HG03520 (cell line): ENCODE measurements at regions not wholly inside any gene's neighbourhood (a gene's known extent, or its start where the extent isn't known, plus 50 kb on each side); places are given as distances from the start of the nearest gene placed in this dataset.
"Not testable (repeated sequence)": the region's sequence is repeated elsewhere in the genome, so short reads cannot be mapped to it uniquely, and the experiment has no call there.

Experiments
- ATAC-seq: cut with Tn5 transposase; IDR thresholded peaks from one replicate; pipeline ENCODE4 v1.9.1; 2021; ENCODE audit warnings: mild to moderate bottlenecking, moderate library complexity; ENCODE audit not compliant: unreplicated experiment

DNA sequence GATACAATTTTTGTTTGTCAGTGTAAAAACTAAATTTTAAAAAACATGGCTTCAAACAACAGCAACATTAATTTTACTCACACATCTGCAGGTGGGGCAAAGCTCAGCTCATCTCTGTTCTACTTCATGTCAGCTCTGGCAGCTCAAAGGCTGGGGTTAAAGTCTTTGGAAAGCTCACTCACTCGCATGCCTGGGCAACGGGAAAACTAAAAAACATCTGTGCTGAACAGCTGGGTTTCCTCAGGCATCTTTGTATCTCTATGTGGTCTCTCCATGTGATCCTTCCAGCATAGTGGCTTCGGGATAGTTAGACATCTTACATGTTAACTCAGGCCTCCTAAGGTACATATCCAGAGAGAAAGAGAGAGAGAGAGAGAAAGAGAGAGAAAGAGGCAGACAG lies 499.6 kb downstream of the RFPL4B start:
- ATAC-seq: no peak

DNA sequence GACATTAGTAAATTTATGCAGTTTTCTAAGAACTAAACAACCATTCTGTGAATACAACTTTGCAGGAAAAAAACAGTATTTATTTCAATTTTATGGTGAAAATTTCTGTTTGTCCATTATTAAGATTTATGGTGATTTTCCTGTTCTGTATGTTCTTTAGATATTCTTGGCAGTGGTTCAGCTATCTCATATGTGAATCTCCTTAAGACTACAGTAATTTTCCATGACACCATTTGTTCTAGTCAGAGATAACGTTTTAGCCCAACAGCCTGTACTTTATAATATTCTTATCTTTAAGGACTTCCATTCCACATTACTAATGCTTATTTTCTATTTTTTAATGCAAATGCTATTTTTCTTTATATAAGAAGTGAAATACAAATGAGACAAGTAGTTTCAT lies 504.0 kb downstream of the RFPL4B start:
- no peak for ATAC-seq

DNA sequence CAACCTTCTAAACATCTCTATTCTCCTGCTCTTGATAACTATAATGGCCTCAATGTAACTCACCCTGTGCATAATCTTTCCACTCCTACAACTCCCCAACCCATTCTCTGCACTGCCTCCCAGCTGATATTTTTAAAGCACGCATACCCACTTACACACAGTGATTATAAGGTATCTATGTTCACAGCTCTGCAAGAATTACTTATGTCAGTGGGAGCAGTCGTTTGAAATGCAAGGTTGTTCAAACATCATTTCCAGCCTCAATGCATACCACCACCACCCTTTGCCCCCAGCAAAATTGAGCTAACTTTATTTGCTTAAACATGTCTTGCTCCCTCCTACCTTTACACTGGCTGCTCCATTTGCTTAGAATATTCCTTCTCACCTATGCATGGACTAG lies 506.0 kb downstream of the RFPL4B start:
- no peak for ATAC-seq

DNA sequence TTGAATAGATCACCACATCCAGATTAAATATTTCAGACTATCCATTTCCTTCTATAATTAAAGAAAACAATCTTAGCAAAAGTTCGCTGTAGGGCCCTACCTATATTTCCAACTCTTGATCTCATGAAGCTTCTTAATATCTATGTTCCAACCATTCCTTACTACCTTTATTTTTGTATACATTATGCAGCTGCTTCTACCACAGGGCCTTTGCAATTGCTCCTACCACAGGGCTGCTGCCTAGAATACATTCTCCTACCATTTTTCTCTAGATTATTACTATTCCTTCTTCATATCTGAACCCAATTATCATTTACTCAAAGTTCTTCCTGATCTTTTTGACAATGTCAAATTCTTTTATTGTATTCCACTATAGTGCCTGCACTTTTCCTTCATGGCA lies 516.6 kb downstream of the RFPL4B start:
- no peak for ATAC-seq

- no peak for ATAC-seq
These were observed 518.0 kb downstream of the RFPL4B start for GRCh38 chr6:112865131-112865530.

DNA sequence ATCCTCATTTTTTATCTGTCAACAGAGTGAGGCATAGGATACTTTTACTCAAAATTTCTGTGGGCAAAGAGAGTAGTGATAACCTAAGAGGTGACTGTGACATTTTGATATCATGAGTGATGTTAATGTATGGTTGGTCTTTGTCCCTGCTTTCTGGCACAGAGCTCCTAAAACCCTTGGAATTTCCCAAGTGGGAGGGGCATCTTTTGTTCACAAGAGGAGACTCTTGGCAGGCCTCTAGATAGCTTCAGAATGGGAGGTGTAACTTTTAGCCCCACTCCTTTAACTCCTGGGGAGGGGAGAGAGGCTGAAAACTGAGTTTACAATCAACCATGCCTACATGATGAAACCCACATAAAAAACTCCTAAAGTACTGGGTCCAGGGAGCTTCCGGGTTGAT lies 527.8 kb downstream of the RFPL4B start:
- no peak for ATAC-seq

DNA sequence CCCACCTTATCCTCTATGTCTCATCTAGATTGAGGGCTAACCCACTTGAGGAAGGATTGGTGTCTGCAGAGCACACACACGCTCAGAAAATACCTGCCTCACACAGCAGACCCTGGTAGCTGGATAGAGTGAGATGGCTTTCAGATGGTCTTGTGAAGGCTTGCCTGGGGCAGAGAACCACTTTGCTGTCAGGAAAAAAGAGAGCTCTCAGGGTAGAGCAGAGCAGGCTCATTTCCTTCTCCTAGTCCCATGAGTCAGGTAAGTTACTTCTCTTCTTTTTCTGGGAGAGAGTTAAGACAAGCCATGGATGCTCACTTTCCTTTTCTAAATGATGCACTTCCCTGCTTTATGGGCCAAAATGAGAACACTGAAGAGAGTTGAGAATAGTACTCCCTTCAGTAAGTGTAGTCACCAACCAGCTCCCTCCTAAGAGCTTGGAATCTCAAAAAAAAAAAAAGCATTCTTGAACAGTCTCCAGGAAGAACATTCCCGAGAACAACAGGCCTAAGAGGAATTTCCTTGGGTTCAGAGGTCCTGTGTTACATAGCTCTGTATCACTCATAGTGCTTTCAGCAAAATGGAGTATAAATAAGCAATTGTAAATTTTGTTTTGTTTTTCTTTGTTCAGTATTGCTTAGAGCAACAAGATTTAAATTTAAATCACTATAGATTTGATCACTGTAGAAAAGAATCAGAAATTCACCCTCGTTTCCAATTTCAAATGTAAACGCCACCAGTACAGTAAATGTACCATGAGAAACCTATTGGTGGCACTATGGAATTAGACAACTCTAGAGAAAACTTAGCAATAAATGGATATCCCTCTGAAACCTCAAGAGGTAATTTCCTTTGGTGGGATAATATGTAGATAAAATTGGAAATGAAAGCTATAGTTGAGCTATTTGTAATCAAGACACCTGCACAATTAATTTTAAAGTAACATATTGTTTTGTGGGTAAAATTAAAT lies 530.3 kb downstream of the RFPL4B start:
- ATAC-seq: no peak

DNA sequence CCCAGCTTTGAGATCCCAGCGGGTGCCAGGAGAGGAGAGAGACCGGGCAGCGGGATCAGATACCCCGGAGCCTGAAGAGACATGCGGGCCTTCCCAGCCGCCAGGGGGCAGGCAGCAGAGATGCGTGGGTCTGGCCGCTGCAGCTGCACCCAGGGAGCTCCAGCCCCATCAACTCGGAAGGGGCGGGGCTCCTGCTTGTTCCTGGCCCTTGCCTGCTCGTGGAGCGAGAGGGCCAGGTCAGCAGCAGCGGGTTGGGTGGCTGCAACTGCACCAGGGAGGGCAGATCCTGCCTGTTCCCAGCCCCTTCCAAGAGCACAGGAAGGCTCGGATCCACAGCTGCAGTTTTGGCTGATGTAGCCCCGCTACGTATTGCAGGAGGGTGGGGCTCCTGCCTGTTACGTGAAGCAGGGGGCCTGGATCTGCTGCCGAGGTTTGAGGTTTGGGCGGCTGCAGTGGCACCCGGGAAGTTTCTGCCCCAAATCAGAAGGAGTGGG lies 532.8 kb downstream of the RFPL4B start:
- no peak for ATAC-seq

DNA sequence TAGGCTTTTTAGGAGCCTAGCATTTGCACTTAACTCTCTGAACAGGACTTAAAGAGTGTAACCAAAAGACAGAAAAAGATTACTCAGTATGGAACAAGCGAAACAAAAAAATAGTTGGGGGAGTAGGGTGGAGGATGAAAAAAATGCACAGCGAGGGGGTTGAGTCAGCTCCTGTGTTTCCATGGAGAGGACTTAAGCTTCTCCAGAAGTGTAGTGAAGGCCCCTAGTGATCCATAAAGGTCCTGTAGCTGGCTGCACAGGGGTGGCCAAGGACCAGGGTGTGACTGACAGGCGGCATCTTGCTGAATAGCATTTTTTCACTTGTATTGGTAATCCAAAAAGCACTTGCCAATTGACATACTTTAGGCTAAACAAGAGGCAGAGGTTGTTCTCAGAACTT lies 533.9 kb downstream of the RFPL4B start:
- ATAC-seq: no peak

- no peak for ATAC-seq
These were observed 535.0 kb downstream of the RFPL4B start for GRCh38 chr6:112881828-112882780.

GRCh38 chr6:112883095-112883494 lies 536.0 kb downstream of the RFPL4B start:
- no peak for ATAC-seq

DNA sequence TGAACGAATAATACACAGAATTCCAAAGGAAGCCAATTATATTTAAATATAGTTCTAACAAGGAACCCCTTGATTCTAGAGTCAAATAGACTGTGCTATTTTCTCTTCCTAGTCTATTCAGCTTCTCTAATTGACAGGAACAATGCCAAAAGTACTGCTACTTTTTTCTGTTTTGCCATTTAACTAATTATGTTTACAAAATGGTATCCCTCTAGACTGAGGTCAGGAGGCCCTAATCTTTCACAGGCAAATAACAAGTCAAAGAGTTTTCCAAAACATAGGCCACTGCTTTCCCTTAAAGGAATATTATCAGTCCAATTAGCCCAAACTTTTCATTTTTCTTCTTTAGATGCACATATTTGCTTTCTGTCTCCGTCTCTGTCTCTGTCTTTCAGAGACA lies 539.3 kb downstream of the RFPL4B start:
- ATAC-seq: no peak

DNA sequence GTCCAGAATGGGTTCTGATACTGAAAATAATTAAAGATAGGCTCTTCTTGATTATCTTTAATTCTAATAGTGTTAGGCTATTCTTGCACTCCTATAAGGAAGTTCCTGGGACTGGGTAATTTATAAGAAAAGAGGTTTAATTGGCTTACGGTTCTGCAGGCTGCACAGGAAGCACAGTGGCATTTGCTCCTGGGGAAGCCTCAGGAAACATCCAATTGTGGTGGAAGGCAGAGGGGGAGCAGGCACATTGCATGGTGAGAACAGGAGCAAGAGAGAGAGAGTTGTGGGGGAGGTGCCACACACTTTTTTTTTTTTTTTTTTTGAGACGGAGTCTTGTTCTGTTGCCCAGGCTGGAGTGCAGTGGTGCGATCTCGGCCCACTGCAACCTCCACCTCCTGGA lies 540.3 kb downstream of the RFPL4B start:
- not testable (repeated sequence) for ATAC-seq

- no peak for ATAC-seq
These were observed 552.4 kb downstream of the RFPL4B start for GRCh38 chr6:112899541-112899940.

DNA sequence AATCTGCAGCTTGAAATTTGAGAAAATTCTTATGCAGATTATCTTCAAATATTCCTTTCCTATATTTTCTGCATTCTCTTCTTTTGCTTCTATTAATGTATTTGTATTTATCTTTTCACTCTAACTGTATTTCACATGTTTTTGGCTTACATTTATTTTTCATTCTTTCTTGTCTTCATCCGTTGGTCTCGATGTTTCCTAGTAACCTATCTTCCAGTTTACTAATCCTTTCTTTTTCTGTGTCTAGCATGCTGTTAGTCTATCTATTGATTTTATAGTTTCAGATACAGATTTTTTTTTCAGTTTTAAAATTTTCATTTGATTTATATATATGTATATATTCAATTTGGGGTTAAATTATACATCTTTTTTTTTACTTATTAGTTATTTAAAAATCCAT lies 556.2 kb downstream of the RFPL4B start:
- ATAC-seq: no peak

DNA sequence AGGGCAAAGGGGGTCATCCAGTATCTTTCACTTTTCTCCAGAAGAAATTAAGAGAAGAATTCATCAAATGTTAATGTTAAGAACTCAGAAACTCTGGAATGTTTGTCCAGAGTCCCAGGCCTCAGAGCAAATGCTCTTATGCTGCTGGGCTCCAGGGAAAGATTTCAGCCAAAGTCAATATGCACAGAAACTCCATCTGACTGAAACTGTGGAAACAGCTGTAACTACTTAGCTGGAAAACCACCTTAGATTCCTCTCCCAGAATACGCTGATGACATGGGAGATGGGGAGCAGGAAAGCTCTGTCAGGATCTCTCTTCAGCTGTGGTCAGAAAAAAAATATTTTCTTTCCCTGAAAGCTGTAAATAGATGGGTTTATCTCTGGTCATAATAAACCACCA lies 559.6 kb downstream of the RFPL4B start:
- no peak for ATAC-seq

DNA sequence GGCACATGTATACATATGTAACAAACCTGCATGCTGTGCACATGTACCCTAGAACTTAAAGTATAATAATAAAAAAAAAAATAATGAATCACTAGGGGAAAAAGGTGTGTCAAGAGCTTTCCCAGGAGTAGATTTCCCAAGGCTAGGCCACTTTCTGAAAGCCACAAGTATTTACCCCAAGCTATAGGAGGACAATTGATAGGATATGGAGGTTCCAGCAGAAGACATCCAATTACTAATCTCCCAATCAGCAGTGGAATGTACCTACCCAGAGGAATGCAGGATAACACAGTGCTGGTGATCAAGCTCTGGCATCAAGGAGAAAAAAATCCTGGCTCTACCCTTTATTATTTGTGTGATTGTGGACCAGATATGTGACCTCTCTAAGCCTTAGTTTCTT lies 562.7 kb downstream of the RFPL4B start:
- ATAC-seq: no peak

- ATAC-seq: no peak
These were observed 563.1 kb downstream of the RFPL4B start for GRCh38 chr6:112910256-112910655.

DNA sequence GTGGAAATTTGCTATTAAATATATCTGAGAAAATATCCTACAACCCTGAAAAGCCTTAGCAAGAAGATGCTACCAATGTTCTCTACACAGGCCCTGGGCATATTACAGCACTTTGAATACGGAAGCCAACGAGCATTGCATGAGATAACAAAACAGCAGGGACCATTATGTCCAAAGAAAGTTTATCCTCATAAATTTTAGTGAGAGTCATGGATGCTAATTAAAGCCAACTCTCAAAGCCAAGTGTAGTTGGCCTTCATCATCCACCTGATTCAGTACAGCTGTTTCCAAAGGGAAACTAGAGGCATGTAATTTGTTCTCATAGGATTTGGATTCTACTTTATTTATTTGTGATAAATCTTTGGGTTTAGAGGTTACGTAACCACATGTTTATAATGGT lies 564.8 kb downstream of the RFPL4B start:
- ATAC-seq: no peak

DNA sequence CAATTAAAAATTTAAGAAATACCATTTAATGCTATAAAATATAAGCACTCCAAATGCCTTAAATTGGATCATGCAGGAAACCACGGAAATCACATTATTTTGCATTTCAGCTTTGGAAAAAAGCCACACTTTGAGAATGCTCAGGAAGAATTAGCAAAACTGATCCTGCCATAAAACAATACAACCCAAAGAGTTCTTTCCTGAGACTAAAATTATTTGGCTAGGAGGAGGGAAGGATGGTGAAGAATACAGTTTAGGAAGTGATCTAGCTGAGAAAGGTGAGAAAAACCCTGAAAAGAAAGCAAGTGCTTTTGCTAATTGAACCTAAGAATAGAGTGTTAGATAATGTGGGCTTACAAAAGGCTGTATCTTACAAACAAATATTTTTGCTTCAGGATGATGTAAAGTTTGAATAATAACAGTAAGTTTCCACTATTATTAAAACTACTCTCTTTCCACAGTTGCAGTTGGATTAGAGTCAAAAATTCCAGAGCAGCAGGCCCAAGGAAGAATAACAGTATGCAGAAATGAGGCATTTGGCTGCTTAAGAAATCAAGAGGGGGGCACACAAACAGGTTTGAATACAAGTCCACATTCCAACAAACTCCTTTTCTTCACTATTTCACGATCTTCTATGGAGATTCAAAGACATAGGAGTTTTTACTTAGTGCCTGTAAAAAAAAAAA lies 565.4 kb downstream of the RFPL4B start:
- ATAC-seq: no peak

DNA sequence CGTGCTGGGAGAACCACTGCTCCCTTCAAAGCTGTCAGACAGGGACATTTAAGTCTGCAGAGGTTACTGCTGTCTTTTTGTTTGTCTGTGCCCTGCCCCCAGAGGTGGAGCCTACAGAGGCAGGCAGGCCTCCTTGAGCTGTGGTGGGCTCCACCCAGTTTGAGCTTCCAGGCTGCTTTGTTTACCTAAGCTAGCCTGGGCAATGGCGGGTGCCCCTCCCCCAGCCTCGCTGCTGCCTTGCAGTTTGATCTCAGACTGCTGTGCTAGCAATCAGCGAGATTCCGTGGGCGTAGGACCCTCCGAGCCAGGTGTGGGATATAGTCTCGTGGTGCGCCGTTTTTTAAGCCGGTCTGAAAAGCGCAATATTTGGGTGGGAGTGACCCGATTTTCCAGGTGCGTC lies 572.6 kb downstream of the RFPL4B start:
- not testable (repeated sequence) for ATAC-seq
